Natural killer cell (primary cell): ENCODE measurements at regions not wholly inside any gene's neighbourhood (a gene's known extent, or its start where the extent isn't known, plus 50 kb on each side); places are given as distances from the start of the nearest gene placed in this dataset.

Experiments
- ATAC-seq, 3 donors: fragments of 150-1000 bp in 2 of 3; fragments of 200-7000 bp in 1 of 3; cut with Tn5 transposase; 1 replicate in 1 of 3; 2 replicates in 2 of 3; pipeline ENCODE4 v1.10.0; 2021; ENCODE audit warnings: mild to moderate bottlenecking in 2 of 3, moderate library complexity in 2 of 3
- DNase-seq, 2 donors: peaks; one replicate each; pipeline versions ENCODE4 v3.0.0 to v3.0.0-alpha.2; 2013 to 2021; ENCODE audit warnings: mixed read lengths in 1 of 2
- H3K27ac ChIP-seq: one replicate; pipeline ENCODE4 v1.5.1; 2013; ENCODE audit warnings: mild to moderate bottlenecking, low read length
- H3K27me3 ChIP-seq: one replicate; pipeline ENCODE4 v1.6.1; 2013; ENCODE audit warnings: low read length; ENCODE audit not compliant: control insufficient read depth, insufficient read depth
- H3K36me3 ChIP-seq: one replicate; pipeline ENCODE4 v1.6.1; 2013; ENCODE audit warnings: low read length; ENCODE audit not compliant: control insufficient read depth, insufficient read depth
- H3K4me1 ChIP-seq: one replicate; pipeline ENCODE4 v1.6.1; 2013; ENCODE audit warnings: low read length; ENCODE audit not compliant: control insufficient read depth, insufficient read depth
- H3K4me3 ChIP-seq: one replicate; pipeline ENCODE4 v1.5.1; 2013; ENCODE audit warnings: low read length
- H3K9me3 ChIP-seq: one replicate; pipeline ENCODE4 v1.6.1; 2013; ENCODE audit warnings: low read length; ENCODE audit not compliant: control insufficient read depth, insufficient read depth
- H3K27ac Mint-ChIP-seq, 2 donors: one replicate each; pipeline ENCODE4 v1.8.0; 2022; ENCODE audit warnings: mild to moderate bottlenecking in 2 of 2, mixed read lengths in 2 of 2, moderate library complexity in 1 of 2
- H3K27me3 Mint-ChIP-seq, 2 donors: one replicate each; pipeline ENCODE4 v1.8.0; 2022; ENCODE audit warnings: low read depth in 2 of 2, mixed read lengths in 2 of 2
- H3K36me3 Mint-ChIP-seq: one replicate; pipeline ENCODE4 v1.8.0; 2022; ENCODE audit warnings: mixed read lengths
- H3K4me1 Mint-ChIP-seq, 2 donors: one replicate each; pipeline ENCODE4 v1.8.0; 2022; ENCODE audit warnings: mixed read lengths in 2 of 2
- H3K4me3 Mint-ChIP-seq: one replicate; pipeline ENCODE4 v1.8.0; 2022; ENCODE audit warnings: mild to moderate bottlenecking, moderate library complexity, mixed read lengths
- H3K9me3 Mint-ChIP-seq, 2 donors: one replicate each; pipeline ENCODE4 v1.8.0; 2022; ENCODE audit warnings: mixed read lengths in 2 of 2
- CTCF ChIP-seq: fragments of 200-600 bp; IDR thresholded peaks from one replicate; pipeline ENCODE4 v1.8.0; 2022; ENCODE audit warnings: antibody characterized with exemption
- WGBS: methylation state at CpG from one replicate; pipeline ENCODE4 v1.1.7; 2013; ENCODE audit warnings: missing lambda C conversion rate; ENCODE audit not compliant: insufficient coverage; 5-methylcytosine and 5-hydroxymethylcytosine counted together
- intact Hi-C: fragments of 100-400 bp; cut with micrococcal nuclease; formaldehyde crosslinking; loops from one replicate; pipeline ENCODE4 v1.14.2; 2022

GRCh38 chr1:223473601-223474344 lies 80.6 kb downstream of the CCDC185 start:
- H3K4me1 ChIP-seq: no peaks in the 10 kb centered on the region
- peaks cover 0 to 8% of the 10 kb centered on the region in 2 donors for H3K4me1 Mint-ChIP-seq
- no peaks in the 10 kb centered on the region for H3K9me3 Mint-ChIP-seq
- H3K9me3 ChIP-seq: no peaks in the 10 kb centered on the region
- H3K36me3 ChIP-seq: no peaks in the 10 kb centered on the region
- no peaks in the 10 kb centered on the region for H3K36me3 Mint-ChIP-seq
- DNase-seq (no peak), ATAC-seq (no peak)
- TF ChIP-seq CTCF: no peak
- H3K27me3 ChIP-seq: no peaks in the 10 kb centered on the region
- H3K4me3 Mint-ChIP-seq: no peak overlapping the region
- 89% methylated on average over 4 of the region's 4 CpGs for WGBS
- intact Hi-C loops: no loop called here
- no peak overlapping the region for H3K27ac Mint-ChIP-seq
- H3K4me3 ChIP-seq: no peak overlapping the region
- H3K27ac ChIP-seq: no peak overlapping the region
- H3K27me3 Mint-ChIP-seq: peaks cover 15 to 20% of the 10 kb centered on the region in 2 donors

DNA sequence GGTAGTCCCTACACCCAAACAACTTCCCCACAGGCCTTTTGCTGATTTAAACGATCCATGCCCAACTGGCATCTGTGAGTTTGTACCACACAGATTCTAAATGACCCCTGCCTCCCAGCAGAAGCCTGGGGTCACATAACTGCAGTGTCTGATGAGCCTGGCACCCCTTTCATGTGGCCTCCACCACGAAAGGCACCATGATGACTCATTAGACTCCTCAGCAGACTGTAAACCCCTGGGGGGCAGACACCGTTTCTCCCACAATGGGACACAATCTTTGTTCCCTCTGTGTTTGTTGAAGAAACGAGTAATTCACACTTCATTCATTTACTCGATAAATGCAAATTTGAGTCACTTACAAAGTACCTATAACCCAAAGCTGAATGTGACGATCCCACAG lies 81.6 kb downstream of the CCDC185 start:
- intact Hi-C loops: no loop called here
- Histone ChIP-seq H3K27me3 (no peaks in the 10 kb centered on the region), H3K4me3 (no peak overlapping the region), H3K9me3 (no peaks in the 10 kb centered on the region), H3K4me1 (peaks cover 6% of the 10 kb centered on the region), H3K36me3 (no peaks in the 10 kb centered on the region), H3K27ac (no peak overlapping the region)
- peaks cover 0 to 9% of the 10 kb centered on the region in 2 donors for H3K4me1 Mint-ChIP-seq
- H3K36me3 Mint-ChIP-seq: no peaks in the 10 kb centered on the region
- H3K9me3 Mint-ChIP-seq: no peaks in the 10 kb centered on the region
- no peak overlapping the region for H3K4me3 Mint-ChIP-seq
- H3K27ac Mint-ChIP-seq: no peak overlapping the region
- TF ChIP-seq CTCF: no peak
- no peak for DNase-seq
- ATAC-seq: no peak
- H3K27me3 Mint-ChIP-seq: peaks cover 15 to 20% of the 10 kb centered on the region in 2 donors
- 84% methylated on average over 6 of the region's 6 CpGs for WGBS

DNA sequence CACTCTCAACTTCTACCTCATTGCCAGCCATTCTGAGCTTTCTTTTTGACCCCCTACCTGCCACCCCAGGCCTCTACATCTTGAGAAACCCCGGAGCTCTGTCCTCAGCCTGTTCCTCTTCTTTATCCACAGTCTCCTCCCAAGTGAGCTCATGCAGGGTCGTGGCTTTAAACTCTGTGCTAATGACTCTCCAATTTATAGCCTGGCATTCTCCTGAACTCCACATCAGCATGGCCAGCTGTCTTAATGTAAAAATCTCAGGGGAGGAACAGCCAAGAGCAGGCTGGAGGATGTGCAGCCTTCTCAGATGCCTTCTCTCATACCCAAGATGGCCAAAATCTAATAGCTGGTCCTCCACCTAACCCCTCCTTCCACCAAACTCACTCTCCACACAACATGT lies 84.2 kb downstream of the CCDC185 start:
- ATAC-seq (no peak), DNase-seq (no peak)
- no peak overlapping the region for H3K27ac ChIP-seq
- H3K4me1 ChIP-seq: peaks cover 6% of the 10 kb centered on the region
- no peak for TF ChIP-seq CTCF
- H3K4me3 ChIP-seq: no peak overlapping the region
- peaks cover 8 to 13% of the 10 kb centered on the region in 2 donors for H3K27me3 Mint-ChIP-seq
- H3K27ac Mint-ChIP-seq: no peak overlapping the region
- no peaks in the 10 kb centered on the region for H3K27me3 ChIP-seq
- H3K9me3 ChIP-seq: no peaks in the 10 kb centered on the region
- H3K36me3 ChIP-seq: no peaks in the 10 kb centered on the region
- WGBS: 36% methylated on average over 2 of the region's 2 CpGs
- no peak overlapping the region for H3K4me3 Mint-ChIP-seq
- intact Hi-C loops: no loop called here
- H3K9me3 Mint-ChIP-seq: no peaks in the 10 kb centered on the region
- peaks cover 2 to 15% of the 10 kb centered on the region in 2 donors for H3K4me1 Mint-ChIP-seq
- H3K36me3 Mint-ChIP-seq: no peaks in the 10 kb centered on the region

GRCh38 chr1:223478606-223479005 lies 85.4 kb downstream of the CCDC185 start:
- intact Hi-C loops: no loop called here
- Mint-ChIP-seq H3K4me1 (peaks cover 8 to 15% of the 10 kb centered on the region in 2 donors), H3K27ac (no peak overlapping the region), H3K36me3 (no peaks in the 10 kb centered on the region), H3K9me3 (no peaks in the 10 kb centered on the region), H3K4me3 (no peak overlapping the region), H3K27me3 (peaks cover 13 to 14% of the 10 kb centered on the region in 2 donors)
- DNase-seq (no peak), ATAC-seq (no peak)
- Histone ChIP-seq H3K9me3 (no peaks in the 10 kb centered on the region), H3K27me3 (no peaks in the 10 kb centered on the region), H3K4me1 (peaks cover 6% of the 10 kb centered on the region), H3K4me3 (no peak overlapping the region), H3K27ac (no peak overlapping the region), H3K36me3 (no peaks in the 10 kb centered on the region)
- TF ChIP-seq CTCF: no peak
- WGBS: 93% methylated on average over 9 of the region's 10 CpGs
